ENCODE measurements at regions not wholly inside any gene's neighbourhood (a gene's known extent, or its start where the extent isn't known, plus 50 kb on each side); places are given as distances from the start of the nearest gene placed in this dataset.

DNA sequence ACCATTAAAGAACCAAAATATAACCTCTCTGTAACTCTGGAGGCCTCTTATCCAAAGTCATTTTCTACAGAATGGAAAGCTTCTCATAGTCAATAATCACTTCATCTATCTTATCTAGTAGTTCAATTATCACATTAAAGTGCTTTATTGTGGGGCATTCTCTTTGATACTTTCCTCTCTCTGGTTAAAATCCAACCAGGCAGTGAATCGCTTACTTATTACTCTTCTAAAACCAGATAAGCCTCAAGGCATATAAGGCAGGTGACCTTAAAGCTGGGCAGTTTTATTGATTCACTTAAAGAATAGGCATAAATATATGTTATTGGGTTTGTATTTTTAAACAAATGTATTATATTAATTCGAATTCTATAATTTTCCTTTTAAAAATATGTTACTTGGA lies 2162.1 kb upstream of the TENM3 start:
- TF ChIP-seq POLR2A (IDR thresholded peaks at IDR 0.05; ENCODE audit: borderline replicate concordance, extremely low read depth, insufficient read depth, insufficient read length) = no peak
- TF ChIP-seq, protein P1, sequence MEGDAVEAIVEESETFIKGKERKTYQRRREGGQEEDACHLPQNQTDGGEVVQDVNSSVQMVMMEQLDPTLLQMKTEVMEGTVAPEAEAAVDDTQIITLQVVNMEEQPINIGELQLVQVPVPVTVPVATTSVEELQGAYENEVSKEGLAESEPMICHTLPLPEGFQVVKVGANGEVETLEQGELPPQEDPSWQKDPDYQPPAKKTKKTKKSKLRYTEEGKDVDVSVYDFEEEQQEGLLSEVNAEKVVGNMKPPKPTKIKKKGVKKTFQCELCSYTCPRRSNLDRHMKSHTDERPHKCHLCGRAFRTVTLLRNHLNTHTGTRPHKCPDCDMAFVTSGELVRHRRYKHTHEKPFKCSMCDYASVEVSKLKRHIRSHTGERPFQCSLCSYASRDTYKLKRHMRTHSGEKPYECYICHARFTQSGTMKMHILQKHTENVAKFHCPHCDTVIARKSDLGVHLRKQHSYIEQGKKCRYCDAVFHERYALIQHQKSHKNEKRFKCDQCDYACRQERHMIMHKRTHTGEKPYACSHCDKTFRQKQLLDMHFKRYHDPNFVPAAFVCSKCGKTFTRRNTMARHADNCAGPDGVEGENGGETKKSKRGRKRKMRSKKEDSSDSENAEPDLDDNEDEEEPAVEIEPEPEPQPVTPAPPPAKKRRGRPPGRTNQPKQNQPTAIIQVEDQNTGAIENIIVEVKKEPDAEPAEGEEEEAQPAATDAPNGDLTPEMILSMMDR (IDR thresholded peaks at IDR 0.05 in 2 of 3, conservative IDR thresholded peaks at IDR 0.05 in 1 of 3; ENCODE audit: borderline replicate concordance in 1 of 3, insufficient read depth in 1 of 3, low read depth in 2 of 3, low read length in 2 of 3) = no peak
- no peak for TF ChIP-seq ELF1 (IDR thresholded peaks at IDR 0.05; ENCODE audit: borderline replicate concordance, low read depth)
- no peak for TF ChIP-seq CEBPB (IDR thresholded peaks at IDR 0.05; ENCODE audit: low read depth)
- no peak for TF ChIP-seq ZNF274 (IDR thresholded peaks at IDR 0.05; ENCODE audit: low read depth, low read length)
- TF ChIP-seq POLR2AphosphoS5 (IDR thresholded peaks at IDR 0.05; ENCODE audit: low read depth, low read length) = no peak
- TF ChIP-seq, protein P2, sequence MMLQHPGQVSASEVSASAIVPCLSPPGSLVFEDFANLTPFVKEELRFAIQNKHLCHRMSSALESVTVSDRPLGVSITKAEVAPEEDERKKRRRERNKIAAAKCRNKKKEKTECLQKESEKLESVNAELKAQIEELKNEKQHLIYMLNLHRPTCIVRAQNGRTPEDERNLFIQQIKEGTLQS (IDR thresholded peaks at IDR 0.05) = no peak
- TF ChIP-seq EZH2phosphoT487 (IDR thresholded peaks at IDR 0.05; ENCODE audit: borderline replicate concordance) = no peak
- TF ChIP-seq, protein P3, sequence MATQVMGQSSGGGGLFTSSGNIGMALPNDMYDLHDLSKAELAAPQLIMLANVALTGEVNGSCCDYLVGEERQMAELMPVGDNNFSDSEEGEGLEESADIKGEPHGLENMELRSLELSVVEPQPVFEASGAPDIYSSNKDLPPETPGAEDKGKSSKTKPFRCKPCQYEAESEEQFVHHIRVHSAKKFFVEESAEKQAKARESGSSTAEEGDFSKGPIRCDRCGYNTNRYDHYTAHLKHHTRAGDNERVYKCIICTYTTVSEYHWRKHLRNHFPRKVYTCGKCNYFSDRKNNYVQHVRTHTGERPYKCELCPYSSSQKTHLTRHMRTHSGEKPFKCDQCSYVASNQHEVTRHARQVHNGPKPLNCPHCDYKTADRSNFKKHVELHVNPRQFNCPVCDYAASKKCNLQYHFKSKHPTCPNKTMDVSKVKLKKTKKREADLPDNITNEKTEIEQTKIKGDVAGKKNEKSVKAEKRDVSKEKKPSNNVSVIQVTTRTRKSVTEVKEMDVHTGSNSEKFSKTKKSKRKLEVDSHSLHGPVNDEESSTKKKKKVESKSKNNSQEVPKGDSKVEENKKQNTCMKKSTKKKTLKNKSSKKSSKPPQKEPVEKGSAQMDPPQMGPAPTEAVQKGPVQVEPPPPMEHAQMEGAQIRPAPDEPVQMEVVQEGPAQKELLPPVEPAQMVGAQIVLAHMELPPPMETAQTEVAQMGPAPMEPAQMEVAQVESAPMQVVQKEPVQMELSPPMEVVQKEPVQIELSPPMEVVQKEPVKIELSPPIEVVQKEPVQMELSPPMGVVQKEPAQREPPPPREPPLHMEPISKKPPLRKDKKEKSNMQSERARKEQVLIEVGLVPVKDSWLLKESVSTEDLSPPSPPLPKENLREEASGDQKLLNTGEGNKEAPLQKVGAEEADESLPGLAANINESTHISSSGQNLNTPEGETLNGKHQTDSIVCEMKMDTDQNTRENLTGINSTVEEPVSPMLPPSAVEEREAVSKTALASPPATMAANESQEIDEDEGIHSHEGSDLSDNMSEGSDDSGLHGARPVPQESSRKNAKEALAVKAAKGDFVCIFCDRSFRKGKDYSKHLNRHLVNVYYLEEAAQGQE (IDR thresholded peaks at IDR 0.05; ENCODE audit: low read depth) = no peak
- TF ChIP-seq, protein P4, sequence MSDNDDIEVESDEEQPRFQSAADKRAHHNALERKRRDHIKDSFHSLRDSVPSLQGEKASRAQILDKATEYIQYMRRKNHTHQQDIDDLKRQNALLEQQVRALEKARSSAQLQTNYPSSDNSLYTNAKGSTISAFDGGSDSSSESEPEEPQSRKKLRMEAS (IDR thresholded peaks at IDR 0.05) = no peak
- no peak for TF ChIP-seq JUND (IDR thresholded peaks at IDR 0.05)

Data from HCT116 (cell line).